ENCODE measurements at regions not wholly inside any gene's neighbourhood (a gene's known extent, or its start where the extent isn't known, plus 50 kb on each side); places are given as distances from the start of the nearest gene placed in this dataset.

GRCh38 chr4:124478470-124478869 is 234.1 kb downstream of the ANKRD50 start:
- no peak for TF ChIP-seq CTCF (IDR thresholded peaks at IDR 0.05; ENCODE audit: low read depth, low read length, poor library complexity, severe bottlenecking)
- TF ChIP-seq EZH2phosphoT487 (IDR thresholded peaks at IDR 0.05; ENCODE audit: borderline replicate concordance, low read length): no peak

All from DOHH2 (cell line).